ENCODE measurements at regions not wholly inside any gene's neighbourhood (a gene's known extent, or its start where the extent isn't known, plus 50 kb on each side); places are given as distances from the start of the nearest gene placed in this dataset.
"Not testable (repeated sequence)": the region's sequence is repeated elsewhere in the genome, so short reads cannot be mapped to it uniquely, and the experiment has no call there.

GRCh38 chr14:21768116-21768874 lies 94.7 kb upstream of the OR4E1 start:
- no TSS peak for BruUV-seq (replicated peaks)
- TF ChIP-seq CTCF (IDR thresholded peaks at IDR 0.05) (peak; percentile 74), TCF7L2 (IDR thresholded peaks at IDR 0.05; ENCODE audit: low read depth, low read length) (no peak)
- Histone ChIP-seq H3K36me3 (ENCODE audit: control insufficient read depth, insufficient read depth, low read length) (no peaks in the 10 kb centered on the region), H3K9me3 (ENCODE audit: control insufficient read depth, insufficient read depth, low read depth, low read length) (no peaks in the 10 kb centered on the region), H3K4me1 (ENCODE audit: control insufficient read depth, insufficient read depth, low read length) (no peaks in the 10 kb centered on the region), H3K27me3 (ENCODE audit: control insufficient read depth, insufficient read depth, low read length) (no peaks in the 10 kb centered on the region), H3K27ac (ENCODE audit: low read length) (no peak overlapping the region), H3K4me3 (ENCODE audit: low read depth in 2 of 2, low read length in 2 of 2) (no peak overlapping the region)
- intact Hi-C loops (cut with micrococcal nuclease; ENCODE audit: unreplicated experiment), result no loop called here
- no peak for DNase-seq (ENCODE audit: low read depth, low spot score)
- in situ Hi-C loops (cut with HindIII; ENCODE audit: low pct_unique_long_range_greater_than_20kb, low sequenced_read_pairs), result no loop called here
- peak; percentile 76; the same call in 1 of the 2 replicates for ATAC-seq
- ChIA-PET POLR2A (no interaction called here), CTCF (no interaction called here)

DNA sequence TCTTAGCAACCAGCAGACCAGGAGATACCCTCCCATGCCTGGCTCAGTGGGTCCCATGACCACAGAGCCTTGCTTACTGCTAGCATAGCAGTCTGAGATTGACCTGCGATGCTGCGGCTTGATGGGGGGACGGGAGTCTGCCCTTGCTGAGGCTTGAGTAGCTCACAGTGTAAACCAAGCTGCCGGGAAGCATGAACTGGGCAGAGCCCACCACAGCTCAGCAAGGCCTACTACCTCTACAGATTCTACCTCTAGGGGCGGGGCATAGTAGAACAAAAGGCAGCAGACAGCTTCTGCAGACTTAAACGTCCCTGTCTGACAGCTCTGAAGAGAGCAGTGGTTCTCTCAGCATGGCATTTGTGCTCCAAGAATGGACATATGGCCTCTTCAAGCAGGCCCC lies 86.7 kb upstream of the OR4E1 start:
- H3K27ac ChIP-seq (ENCODE audit: low read length); ATAC-seq; H3K9me3 ChIP-seq (ENCODE audit: control insufficient read depth, insufficient read depth, low read depth, low read length); in situ Hi-C loops (cut with HindIII; ENCODE audit: low pct_unique_long_range_greater_than_20kb, low sequenced_read_pairs); DNase-seq (ENCODE audit: low read depth, low spot score); intact Hi-C loops (cut with micrococcal nuclease; ENCODE audit: unreplicated experiment); H3K4me3 ChIP-seq (ENCODE audit: low read depth in 2 of 2, low read length in 2 of 2); CTCF ChIA-PET; H3K27me3 ChIP-seq (ENCODE audit: control insufficient read depth, insufficient read depth, low read length); H3K4me1 ChIP-seq (ENCODE audit: control insufficient read depth, insufficient read depth, low read length); BruUV-seq (replicated peaks); POLR2A ChIA-PET; H3K36me3 ChIP-seq (ENCODE audit: control insufficient read depth, insufficient read depth, low read length): not testable (repeated sequence)

GRCh38 chr14:21749306-21749868 lies 75.8 kb upstream of the OR4E1 start:
- peaks cover 4% of the 10 kb centered on the region; the same call in 1 of the 2 replicates for H3K27me3 ChIP-seq (ENCODE audit: control insufficient read depth, insufficient read depth, low read length)
- H3K27ac ChIP-seq (ENCODE audit: low read length), result no peak overlapping the region
- H3K36me3 ChIP-seq (ENCODE audit: control insufficient read depth, insufficient read depth, low read length), result no peaks in the 10 kb centered on the region
- intact Hi-C loops (cut with micrococcal nuclease; ENCODE audit: unreplicated experiment), result no loop called here
- DNase-seq (ENCODE audit: low read depth, low spot score), result no peak
- H3K4me3 ChIP-seq (ENCODE audit: low read depth in 2 of 2, low read length in 2 of 2), result no peak overlapping the region
- TF ChIP-seq SIN3A (IDR thresholded peaks at IDR 0.05; ENCODE audit: borderline replicate concordance, insufficient read depth, low read depth, low read length), result no peak
- no peak for TF ChIP-seq CTCF (IDR thresholded peaks at IDR 0.05)
- no peak for TF ChIP-seq TCF7L2 (IDR thresholded peaks at IDR 0.05; ENCODE audit: low read depth, low read length)
- no peak for TF ChIP-seq POLR2AphosphoS5 (IDR thresholded peaks at IDR 0.05; ENCODE audit: low read depth, low read length)
- TF ChIP-seq REST (IDR thresholded peaks at IDR 0.05; ENCODE audit: insufficient read depth in 1 of 2, low read depth in 2 of 2, low read length in 1 of 2), result no peak
- no peaks in the 10 kb centered on the region for H3K9me3 ChIP-seq (ENCODE audit: control insufficient read depth, insufficient read depth, low read depth, low read length)
- in situ Hi-C loops (cut with HindIII; ENCODE audit: low pct_unique_long_range_greater_than_20kb, low sequenced_read_pairs), result no loop called here
- POLR2A ChIA-PET, result no interaction called here
- ATAC-seq, result no peak
- no peaks in the 10 kb centered on the region for H3K4me1 ChIP-seq (ENCODE audit: control insufficient read depth, insufficient read depth, low read length)
- CTCF ChIA-PET, result no interaction called here
- no TSS peak for BruUV-seq (replicated peaks)
